Endodermal cell (in vitro differentiated cells): ENCODE measurements at regions not wholly inside any gene's neighbourhood (a gene's known extent, or its start where the extent isn't known, plus 50 kb on each side); places are given as distances from the start of the nearest gene placed in this dataset.

Experiments used
- DNase-seq: peaks from one replicate; pipeline ENCODE4 v3.0.0-alpha.2; 2017
- H3K27ac ChIP-seq: 2 replicates; pipeline ENCODE4 v1.5.1; 2013; ENCODE audit warnings: mild to moderate bottlenecking, low read depth, low read length, moderate library complexity
- H3K27me3 ChIP-seq: 2 replicates; pipeline ENCODE4 v1.6.1; 2013; ENCODE audit warnings: mild to moderate bottlenecking, low read length, moderate library complexity; ENCODE audit not compliant: insufficient read depth, control insufficient read depth, poor library complexity, severe bottlenecking
- H3K36me3 ChIP-seq: 2 replicates; pipeline ENCODE4 v1.7.0; 2013; ENCODE audit warnings: mild to moderate bottlenecking, low read length, moderate library complexity; ENCODE audit not compliant: control insufficient read depth, insufficient read depth
- H3K4me1 ChIP-seq: one replicate; pipeline ENCODE4 v1.7.0; 2013; ENCODE audit warnings: low read length; ENCODE audit not compliant: control insufficient read depth, insufficient read depth
- H3K4me3 ChIP-seq: 2 replicates; pipeline ENCODE4 v1.5.1; 2013; ENCODE audit warnings: mild to moderate bottlenecking, low read length, moderate library complexity
- H3K9ac ChIP-seq: 2 replicates; pipeline ENCODE4 v1.6.1; 2013; ENCODE audit warnings: mild to moderate bottlenecking, low read length, moderate library complexity; ENCODE audit not compliant: poor library complexity, severe bottlenecking; ENCODE audit errors: extremely low read depth
- H3K9me3 ChIP-seq: 2 replicates; pipeline ENCODE4 v1.6.1; 2013; ENCODE audit warnings: mild to moderate bottlenecking, low read length, moderate library complexity; ENCODE audit not compliant: control insufficient read depth
- H3K27ac Mint-ChIP-seq: 2 replicates; pipeline ENCODE4 v1.8.0; 2020; ENCODE audit warnings: mixed read lengths
- H3K27me3 Mint-ChIP-seq: 2 replicates; pipeline ENCODE4 v1.8.0; 2021; ENCODE audit warnings: mild to moderate bottlenecking, mixed read lengths; ENCODE audit not compliant: insufficient read depth
- H3K36me3 Mint-ChIP-seq: 2 replicates; pipeline ENCODE4 v1.8.0; 2020; ENCODE audit warnings: low read depth, mixed read lengths
- H3K4me1 Mint-ChIP-seq: 2 replicates; pipeline ENCODE4 v1.8.0; 2020; ENCODE audit warnings: mixed read lengths
- H3K4me3 Mint-ChIP-seq: 2 replicates; pipeline ENCODE4 v1.8.0; 2020; ENCODE audit warnings: mild to moderate bottlenecking, moderate library complexity, mixed read lengths
- H3K9me3 Mint-ChIP-seq: 2 replicates; pipeline ENCODE4 v1.8.0; 2020; ENCODE audit warnings: mild to moderate bottlenecking, mixed read lengths
- CTCF ChIP-seq: fragments of 200-600 bp; sonication (generic); conservative IDR thresholded peaks from 2 replicates; pipeline ENCODE4 v1.5.0; 2021; ENCODE audit warnings: antibody characterized with exemption, mild to moderate bottlenecking
- WGBS, 2 experiments: methylation state at CpG; one replicate each; pipeline versions ENCODE4 v1.1.5 to v1.1.7; 2013; ENCODE audit warnings: missing lambda C conversion rate in 2 of 2, mixed read lengths in 1 of 2; ENCODE audit not compliant: insufficient coverage in 1 of 2, insufficient read length in 1 of 2; 5-methylcytosine and 5-hydroxymethylcytosine counted together

DNA sequence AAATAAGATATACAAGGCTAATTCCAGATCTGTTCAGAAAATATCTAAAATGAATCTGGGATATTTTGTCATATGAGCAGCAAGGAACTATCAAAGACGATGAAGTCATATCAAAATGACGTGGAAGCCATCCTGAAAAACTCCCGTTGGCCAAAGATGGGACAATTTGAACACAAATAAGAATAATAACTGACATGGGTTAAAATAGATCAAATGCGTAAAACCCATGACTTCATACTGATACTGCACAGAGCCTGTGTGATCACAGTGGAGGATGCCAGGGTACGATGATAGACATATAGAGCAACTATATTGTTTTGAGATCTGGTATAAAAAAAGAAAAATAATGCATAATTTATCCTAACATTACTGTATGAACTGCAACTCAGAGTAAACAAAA lies 51.0 kb upstream of the PIP5K1B start:
- Mint-ChIP-seq H3K9me3 (no peaks in the 10 kb centered on the region), H3K4me3 (no peak overlapping the region), H3K4me1 (no peaks in the 10 kb centered on the region), H3K36me3 (no peaks in the 10 kb centered on the region), H3K27ac (no peak overlapping the region), H3K27me3 (peaks cover 1% of the 10 kb centered on the region)
- Histone ChIP-seq H3K27me3 (no peaks in the 10 kb centered on the region), H3K36me3 (no peaks in the 10 kb centered on the region), H3K4me1 (no peaks in the 10 kb centered on the region), H3K9me3 (no peaks in the 10 kb centered on the region), H3K27ac (no peak overlapping the region), H3K9ac (no peak overlapping the region), H3K4me3 (no peak overlapping the region)
- no peak for DNase-seq
- TF ChIP-seq CTCF, result no peak
- WGBS, 2 experiments, result 94 to 95% methylated on average over 3 to 4 of the region's 5 CpGs
